NCI-H2107 treated with DMSO at 0.1 percent for 48 hours (cell line): ENCODE measurements at regions not wholly inside any gene's neighbourhood (a gene's known extent, or its start where the extent isn't known, plus 50 kb on each side); places are given as distances from the start of the nearest gene placed in this dataset.
"Not testable (repeated sequence)": the region's sequence is repeated elsewhere in the genome, so short reads cannot be mapped to it uniquely, and the experiment has no call there.

Experiments
- DNase-seq: peaks from one replicate; lab custom pipeline; 2025; ENCODE audit not compliant: unreplicated experiment; lab: John Stamatoyannopoulos, UW

GRCh38 chrY:19644889-19645638, 99.5 kb downstream of the KDM5D start:
- no peak for DNase-seq

- no peak for DNase-seq
These were observed 106.7 kb downstream of the KDM5D start for GRCh38 chrY:19637651-19638347.

GRCh38 chrY:19628926-19629325, 115.6 kb downstream of the KDM5D start:
- no peak for DNase-seq

GRCh38 chrY:19622392-19622791, 122.1 kb downstream of the KDM5D start:
- peak; percentile 21 for DNase-seq

GRCh38 chrY:19621756-19622155, 122.8 kb downstream of the KDM5D start:
- no peak for DNase-seq

- DNase-seq: no peak
These were observed 143.4 kb downstream of the KDM5D start for GRCh38 chrY:19601113-19601512.

GRCh38 chrY:19600711-19601110, 143.8 kb downstream of the KDM5D start:
- DNase-seq: no peak

- DNase-seq: no peak
These were observed 154.3 kb downstream of the KDM5D start for GRCh38 chrY:19590235-19590634.

- no peak for DNase-seq
These were observed 154.9 kb downstream of the KDM5D start for GRCh38 chrY:19589664-19590063.

GRCh38 chrY:19587311-19587710, 157.2 kb downstream of the KDM5D start:
- DNase-seq: no peak

- DNase-seq: not testable (repeated sequence)
These were observed 163.5 kb downstream of the KDM5D start for GRCh38 chrY:19580990-19581389.

- DNase-seq: no peak
These were observed 166.1 kb downstream of the KDM5D start for GRCh38 chrY:19578281-19578874.

- DNase-seq: no peak
These were observed 167.3 kb downstream of the KDM5D start for GRCh38 chrY:19577250-19577649.

- DNase-seq: no peak
These were observed 169.6 kb downstream of the KDM5D start for GRCh38 chrY:19574939-19575338.

GRCh38 chrY:19573646-19574045, 170.9 kb downstream of the KDM5D start:
- no peak for DNase-seq

- DNase-seq: no peak
These were observed 173.5 kb downstream of the KDM5D start for GRCh38 chrY:19570999-19571398.

GRCh38 chrY:19567943-19568342, 176.6 kb downstream of the KDM5D start:
- no peak for DNase-seq

- DNase-seq: peak; percentile 90
These were observed 177.2 kb downstream of the KDM5D start for GRCh38 chrY:19567051-19567921.

- no peak for DNase-seq
These were observed 185.4 kb downstream of the KDM5D start for GRCh38 chrY:19559161-19559560.

GRCh38 chrY:19549671-19550466, 194.7 kb downstream of the KDM5D start:
- peak; percentile 13 for DNase-seq
